Activated T-cell treated with anti-CD3 and anti-CD28 coated beads, Interleukin-2, amount 50 U/mL, for 72 hours (primary cell): ENCODE measurements at regions not wholly inside any gene's neighbourhood (a gene's known extent, or its start where the extent isn't known, plus 50 kb on each side); places are given as distances from the start of the nearest gene placed in this dataset.

Experiments used
- ATAC-seq, 2 donors: fragments of 150-1000 bp; cut with Tn5 transposase; replicated peaks in 1 of 2; 2 replicates each; pipeline ENCODE4 v1.10.0; 2021; ENCODE audit warnings: moderate library complexity in 2 of 2, mild to moderate bottlenecking in 1 of 2
- DNase-seq, 2 donors: peaks; one replicate each; pipeline ENCODE4 v3.0.0; 2021 to 2022; ENCODE audit warnings: mixed read lengths in 1 of 2
- H3K27ac Mint-ChIP-seq: one replicate; pipeline ENCODE4 v1.8.0; 2022; ENCODE audit warnings: mild to moderate bottlenecking, moderate library complexity, mixed read lengths
- H3K27me3 Mint-ChIP-seq: one replicate; pipeline ENCODE4 v1.8.0; 2022; ENCODE audit warnings: low read depth, mixed read lengths
- H3K36me3 Mint-ChIP-seq, 2 donors: one replicate each; pipeline ENCODE4 v1.8.0; 2022; ENCODE audit warnings: mixed read lengths in 2 of 2, mild to moderate bottlenecking in 1 of 2; ENCODE audit not compliant: insufficient read depth in 2 of 2
- H3K4me1 Mint-ChIP-seq: one replicate; pipeline ENCODE4 v1.8.0; 2022; ENCODE audit warnings: low read depth, mixed read lengths
- H3K4me3 Mint-ChIP-seq, 2 donors: one replicate each; pipeline ENCODE4 v1.8.0; 2022; ENCODE audit warnings: mild to moderate bottlenecking in 2 of 2, mixed read lengths in 2 of 2, moderate library complexity in 2 of 2
- H3K9me3 Mint-ChIP-seq, 2 donors: one replicate each; pipeline ENCODE4 v1.8.0; 2022; ENCODE audit warnings: mixed read lengths in 2 of 2

- H3K27me3 Mint-ChIP-seq: no peaks in the 10 kb centered on the region
- no peak overlapping the region for H3K27ac Mint-ChIP-seq
- peaks cover 0 to 2% of the 10 kb centered on the region in 2 donors for H3K36me3 Mint-ChIP-seq
- DNase-seq: no peak
- no peak for ATAC-seq
- peaks cover 12 to 15% of the 10 kb centered on the region in 2 donors for H3K9me3 Mint-ChIP-seq
- H3K4me3 Mint-ChIP-seq: no peak overlapping the region
- H3K4me1 Mint-ChIP-seq: no peaks in the 10 kb centered on the region
Measured at GRCh38 chr10:52865213-52865612, 92.6 kb upstream of the MBL2 start.

GRCh38 chr10:52864201-52865106 is 91.9 kb upstream of the MBL2 start:
- Mint-ChIP-seq H3K4me1 (no peaks in the 10 kb centered on the region), H3K27me3 (no peaks in the 10 kb centered on the region)

GRCh38 chr10:52858722-52859121 is 86.1 kb upstream of the MBL2 start:
- Mint-ChIP-seq H3K36me3 (no peaks in the 10 kb centered on the region), H3K9me3 (peaks cover 0 to 5% of the 10 kb centered on the region in 2 donors), H3K4me1 (no peaks in the 10 kb centered on the region), H3K27me3 (no peaks in the 10 kb centered on the region), H3K4me3 (no peak overlapping the region), H3K27ac (no peak overlapping the region)
- no peak for DNase-seq
- ATAC-seq: no peak

More at GRCh38 chr10:52864201-52865106, 91.9 kb upstream of the MBL2 start:
- DNase-seq (no peak), ATAC-seq (no peak)
- H3K9me3 Mint-ChIP-seq: peaks cover 7 to 16% of the 10 kb centered on the region in 2 donors
- H3K27ac Mint-ChIP-seq: no peak overlapping the region
- no peak overlapping the region for H3K4me3 Mint-ChIP-seq
- H3K36me3 Mint-ChIP-seq: peaks cover 0 to 2% of the 10 kb centered on the region in 2 donors

GRCh38 chr10:52855546-52856325 is 83.2 kb upstream of the MBL2 start:
- H3K27me3 Mint-ChIP-seq: no peaks in the 10 kb centered on the region
- no peak overlapping the region for H3K4me3 Mint-ChIP-seq
- ATAC-seq: no peak
- H3K27ac Mint-ChIP-seq: no peak overlapping the region
- DNase-seq: no peak
- H3K9me3 Mint-ChIP-seq: peaks cover 0 to 3% of the 10 kb centered on the region in 2 donors
- H3K36me3 Mint-ChIP-seq: no peaks in the 10 kb centered on the region
- no peaks in the 10 kb centered on the region for H3K4me1 Mint-ChIP-seq

- DNase-seq (no peak), ATAC-seq (no peak)
- Mint-ChIP-seq H3K4me3 (no peak overlapping the region), H3K9me3 (peaks cover 0 to 7% of the 10 kb centered on the region in 2 donors), H3K4me1 (no peaks in the 10 kb centered on the region), H3K27ac (no peak overlapping the region), H3K36me3 (peaks cover 1 to 4% of the 10 kb centered on the region in 2 donors), H3K27me3 (no peaks in the 10 kb centered on the region)
Measured at GRCh38 chr10:52853704-52854103, 81.1 kb upstream of the MBL2 start.

GRCh38 chr10:52836816-52837215 is 64.2 kb upstream of the MBL2 start:
- ATAC-seq: no peak
- Mint-ChIP-seq H3K4me1 (no peaks in the 10 kb centered on the region), H3K9me3 (peaks cover 7 to 13% of the 10 kb centered on the region in 2 donors), H3K27ac (no peak overlapping the region), H3K4me3 (no peak overlapping the region), H3K36me3 (peaks cover 0 to 2% of the 10 kb centered on the region in 2 donors), H3K27me3 (no peaks in the 10 kb centered on the region)
- no peak for DNase-seq
